ENCODE measurements at regions not wholly inside any gene's neighbourhood (a gene's known extent, or its start where the extent isn't known, plus 50 kb on each side); places are given as distances from the start of the nearest gene placed in this dataset.

DNA sequence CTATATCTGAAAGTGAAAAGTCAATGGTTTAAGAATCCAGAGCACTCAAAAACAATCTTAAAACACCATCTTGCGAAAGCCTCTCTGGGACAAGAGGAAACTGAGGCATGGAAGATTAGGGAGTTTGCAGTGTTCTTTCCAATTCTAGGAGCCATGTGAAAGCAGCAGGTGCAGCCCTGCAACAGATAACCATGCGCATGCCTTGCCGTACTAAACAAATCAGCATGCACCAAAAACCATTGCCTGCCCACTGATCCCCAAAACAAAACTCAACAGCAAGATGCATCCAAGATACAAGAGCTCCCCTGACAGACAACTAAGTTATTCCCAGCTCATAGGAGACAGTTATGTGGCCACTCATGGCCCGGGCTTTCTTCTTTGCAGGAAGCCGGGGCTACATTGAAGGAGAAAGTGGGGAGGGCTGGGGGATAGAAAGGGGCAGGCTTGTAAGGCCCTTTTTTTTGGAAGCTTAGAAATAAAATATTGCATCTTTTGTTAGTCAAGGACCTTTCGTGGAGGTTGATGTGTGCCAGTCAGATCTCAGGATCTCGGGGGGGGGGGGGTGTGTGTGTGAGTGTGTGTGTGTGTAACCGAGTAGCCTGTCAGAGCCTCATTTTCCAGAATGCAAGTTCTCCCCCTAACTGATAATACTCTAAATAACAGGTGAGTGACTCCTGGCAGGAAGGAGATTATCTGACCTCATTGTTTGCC, 178.4 kb downstream of the MBOAT1 start:
- Histone ChIP-seq H3K9me3 (ENCODE audit: control insufficient read depth, insufficient read depth, low read depth, low read length) (no peaks in the 10 kb centered on the region), H3K27ac (ENCODE audit: low read length) (no peak overlapping the region), H3K4me3 (ENCODE audit: low read depth in 2 of 2, low read length in 2 of 2) (no peak overlapping the region), H3K36me3 (ENCODE audit: control insufficient read depth, insufficient read depth, low read length) (no peaks in the 10 kb centered on the region), H3K27me3 (ENCODE audit: control insufficient read depth, insufficient read depth, low read length) (no peaks in the 10 kb centered on the region), H3K4me1 (ENCODE audit: control insufficient read depth, insufficient read depth, low read length) (no peaks in the 10 kb centered on the region)
- ATAC-seq (no peak), DNase-seq (ENCODE audit: low read depth, low spot score) (no peak)
- in situ Hi-C loops (cut with HindIII; ENCODE audit: low pct_unique_long_range_greater_than_20kb, low sequenced_read_pairs) (no loop called here), intact Hi-C loops (cut with micrococcal nuclease; ENCODE audit: unreplicated experiment) (no loop called here)
- no TSS peak for BruUV-seq (replicated peaks)
- CTCF ChIA-PET = interaction anchor here (0.5 kb wide), 1 partner anchor 262 kb away, joined by 7 read pairs; no protein-coding TSS in a partner anchor
- TF ChIP-seq, protein P1, sequence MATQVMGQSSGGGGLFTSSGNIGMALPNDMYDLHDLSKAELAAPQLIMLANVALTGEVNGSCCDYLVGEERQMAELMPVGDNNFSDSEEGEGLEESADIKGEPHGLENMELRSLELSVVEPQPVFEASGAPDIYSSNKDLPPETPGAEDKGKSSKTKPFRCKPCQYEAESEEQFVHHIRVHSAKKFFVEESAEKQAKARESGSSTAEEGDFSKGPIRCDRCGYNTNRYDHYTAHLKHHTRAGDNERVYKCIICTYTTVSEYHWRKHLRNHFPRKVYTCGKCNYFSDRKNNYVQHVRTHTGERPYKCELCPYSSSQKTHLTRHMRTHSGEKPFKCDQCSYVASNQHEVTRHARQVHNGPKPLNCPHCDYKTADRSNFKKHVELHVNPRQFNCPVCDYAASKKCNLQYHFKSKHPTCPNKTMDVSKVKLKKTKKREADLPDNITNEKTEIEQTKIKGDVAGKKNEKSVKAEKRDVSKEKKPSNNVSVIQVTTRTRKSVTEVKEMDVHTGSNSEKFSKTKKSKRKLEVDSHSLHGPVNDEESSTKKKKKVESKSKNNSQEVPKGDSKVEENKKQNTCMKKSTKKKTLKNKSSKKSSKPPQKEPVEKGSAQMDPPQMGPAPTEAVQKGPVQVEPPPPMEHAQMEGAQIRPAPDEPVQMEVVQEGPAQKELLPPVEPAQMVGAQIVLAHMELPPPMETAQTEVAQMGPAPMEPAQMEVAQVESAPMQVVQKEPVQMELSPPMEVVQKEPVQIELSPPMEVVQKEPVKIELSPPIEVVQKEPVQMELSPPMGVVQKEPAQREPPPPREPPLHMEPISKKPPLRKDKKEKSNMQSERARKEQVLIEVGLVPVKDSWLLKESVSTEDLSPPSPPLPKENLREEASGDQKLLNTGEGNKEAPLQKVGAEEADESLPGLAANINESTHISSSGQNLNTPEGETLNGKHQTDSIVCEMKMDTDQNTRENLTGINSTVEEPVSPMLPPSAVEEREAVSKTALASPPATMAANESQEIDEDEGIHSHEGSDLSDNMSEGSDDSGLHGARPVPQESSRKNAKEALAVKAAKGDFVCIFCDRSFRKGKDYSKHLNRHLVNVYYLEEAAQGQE (IDR thresholded peaks at IDR 0.05; ENCODE audit: insufficient read depth in 1 of 2, low read depth in 2 of 2, low read length in 1 of 2) = no peak
- TF ChIP-seq SIN3A (IDR thresholded peaks at IDR 0.05; ENCODE audit: borderline replicate concordance, insufficient read depth, low read depth, low read length) (no peak), POLR2AphosphoS5 (IDR thresholded peaks at IDR 0.05; ENCODE audit: low read depth, low read length) (no peak), TCF7L2 (IDR thresholded peaks at IDR 0.05; ENCODE audit: low read depth, low read length) (no peak)
- TF ChIP-seq, protein P2, sequence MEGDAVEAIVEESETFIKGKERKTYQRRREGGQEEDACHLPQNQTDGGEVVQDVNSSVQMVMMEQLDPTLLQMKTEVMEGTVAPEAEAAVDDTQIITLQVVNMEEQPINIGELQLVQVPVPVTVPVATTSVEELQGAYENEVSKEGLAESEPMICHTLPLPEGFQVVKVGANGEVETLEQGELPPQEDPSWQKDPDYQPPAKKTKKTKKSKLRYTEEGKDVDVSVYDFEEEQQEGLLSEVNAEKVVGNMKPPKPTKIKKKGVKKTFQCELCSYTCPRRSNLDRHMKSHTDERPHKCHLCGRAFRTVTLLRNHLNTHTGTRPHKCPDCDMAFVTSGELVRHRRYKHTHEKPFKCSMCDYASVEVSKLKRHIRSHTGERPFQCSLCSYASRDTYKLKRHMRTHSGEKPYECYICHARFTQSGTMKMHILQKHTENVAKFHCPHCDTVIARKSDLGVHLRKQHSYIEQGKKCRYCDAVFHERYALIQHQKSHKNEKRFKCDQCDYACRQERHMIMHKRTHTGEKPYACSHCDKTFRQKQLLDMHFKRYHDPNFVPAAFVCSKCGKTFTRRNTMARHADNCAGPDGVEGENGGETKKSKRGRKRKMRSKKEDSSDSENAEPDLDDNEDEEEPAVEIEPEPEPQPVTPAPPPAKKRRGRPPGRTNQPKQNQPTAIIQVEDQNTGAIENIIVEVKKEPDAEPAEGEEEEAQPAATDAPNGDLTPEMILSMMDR (IDR thresholded peaks at IDR 0.05) = no peak
- POLR2A ChIA-PET = interaction anchor here (0.5 kb wide), 1 partner anchor 705 kb away, joined by 4 read pairs; no protein-coding TSS in a partner anchor

DNA sequence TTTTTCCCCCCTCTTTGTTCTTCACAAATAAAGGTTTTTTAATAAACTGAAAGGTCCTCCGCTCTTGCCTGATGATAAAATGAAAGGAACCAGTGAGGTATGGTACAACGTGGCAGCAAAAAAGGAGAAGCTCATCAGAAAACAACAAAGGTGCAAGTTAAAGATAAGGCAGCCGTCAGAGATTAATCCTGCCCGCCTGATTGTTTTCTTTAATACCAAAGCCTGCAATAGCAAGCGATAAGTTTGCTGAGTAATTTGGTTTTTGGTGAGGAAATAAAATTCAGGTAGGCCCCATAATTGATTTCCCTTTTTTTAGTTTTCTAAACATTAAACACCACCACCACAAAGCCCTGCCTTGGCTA, 177.9 kb downstream of the MBOAT1 start:
- POLR2A ChIA-PET = no interaction called here
- Histone ChIP-seq H3K27ac (ENCODE audit: low read length) (no peak overlapping the region), H3K36me3 (ENCODE audit: control insufficient read depth, insufficient read depth, low read length) (no peaks in the 10 kb centered on the region), H3K27me3 (ENCODE audit: control insufficient read depth, insufficient read depth, low read length) (no peaks in the 10 kb centered on the region), H3K9me3 (ENCODE audit: control insufficient read depth, insufficient read depth, low read depth, low read length) (no peaks in the 10 kb centered on the region), H3K4me3 (ENCODE audit: low read depth in 2 of 2, low read length in 2 of 2) (no peak overlapping the region), H3K4me1 (ENCODE audit: control insufficient read depth, insufficient read depth, low read length) (no peaks in the 10 kb centered on the region)
- ATAC-seq (no peak), DNase-seq (ENCODE audit: low read depth, low spot score) (no peak)
- in situ Hi-C loops (cut with HindIII; ENCODE audit: low pct_unique_long_range_greater_than_20kb, low sequenced_read_pairs) = no loop called here
- intact Hi-C loops (cut with micrococcal nuclease; ENCODE audit: unreplicated experiment) = no loop called here
- TF ChIP-seq TCF7L2 (IDR thresholded peaks at IDR 0.05; ENCODE audit: low read depth, low read length) (no peak), POLR2AphosphoS5 (IDR thresholded peaks at IDR 0.05; ENCODE audit: low read depth, low read length) (no peak), SIN3A (IDR thresholded peaks at IDR 0.05; ENCODE audit: borderline replicate concordance, insufficient read depth, low read depth, low read length) (no peak)
- TF ChIP-seq, protein P2 (IDR thresholded peaks at IDR 0.05) = no peak
- TF ChIP-seq, protein P1 (IDR thresholded peaks at IDR 0.05; ENCODE audit: insufficient read depth in 1 of 2, low read depth in 2 of 2, low read length in 1 of 2) = no peak
- CTCF ChIA-PET = no interaction called here
- BruUV-seq (replicated peaks) = no TSS peak

All from Panc1 (cell line).